ENCODE measurements at regions not wholly inside any gene's neighbourhood (a gene's known extent, or its start where the extent isn't known, plus 50 kb on each side); places are given as distances from the start of the nearest gene placed in this dataset.

DNA sequence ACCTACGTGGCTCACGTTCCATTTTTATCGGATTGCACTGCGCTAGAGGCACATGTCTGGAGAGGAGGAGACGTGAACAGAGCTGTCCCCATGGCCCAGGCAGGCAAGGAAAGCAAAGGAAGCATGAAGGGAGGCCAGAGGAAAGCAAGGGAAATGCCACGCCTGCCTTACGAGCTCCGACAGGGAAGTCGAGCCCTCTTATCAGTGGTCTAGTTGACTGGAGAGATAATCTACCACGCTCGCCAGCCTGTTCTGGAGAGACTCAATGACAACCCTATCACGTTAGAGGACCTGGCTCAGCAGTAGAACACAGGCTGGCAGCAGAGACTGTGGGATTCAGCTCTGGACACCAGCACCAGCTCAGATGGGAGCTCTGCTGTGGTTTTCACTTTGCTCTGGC is 202.6 kb upstream of the ID2 start:
- WGBS, 2 donors: 43 to 50% methylated on average over 12 of the region's 12 CpGs
- Histone ChIP-seq H3K4me3 (no peak overlapping the region), H3K27ac (peak overlapping the region in 2 of 4 donors; percentile 13 to 23), H3K4me1 (peaks cover 0 to 40% (median 17%) of the 10 kb centered on the region in 3 donors), H3K36me3 (no peaks in the 10 kb centered on the region), H3K27me3 (peaks cover 0 to 3% (median 0%) of the 10 kb centered on the region in 4 donors), H3K9me3 (no peaks in the 10 kb centered on the region)
- FAIRE-seq (no peak), ATAC-seq (peak in 3 of 4 donors; percentile 15 to 62 (median 61)), DNase-seq (peak in 1 of 6 donors; percentile 40)
- intact Hi-C loops (cut with DNase I): no loop called here
- TF ChIP-seq, protein P1, sequence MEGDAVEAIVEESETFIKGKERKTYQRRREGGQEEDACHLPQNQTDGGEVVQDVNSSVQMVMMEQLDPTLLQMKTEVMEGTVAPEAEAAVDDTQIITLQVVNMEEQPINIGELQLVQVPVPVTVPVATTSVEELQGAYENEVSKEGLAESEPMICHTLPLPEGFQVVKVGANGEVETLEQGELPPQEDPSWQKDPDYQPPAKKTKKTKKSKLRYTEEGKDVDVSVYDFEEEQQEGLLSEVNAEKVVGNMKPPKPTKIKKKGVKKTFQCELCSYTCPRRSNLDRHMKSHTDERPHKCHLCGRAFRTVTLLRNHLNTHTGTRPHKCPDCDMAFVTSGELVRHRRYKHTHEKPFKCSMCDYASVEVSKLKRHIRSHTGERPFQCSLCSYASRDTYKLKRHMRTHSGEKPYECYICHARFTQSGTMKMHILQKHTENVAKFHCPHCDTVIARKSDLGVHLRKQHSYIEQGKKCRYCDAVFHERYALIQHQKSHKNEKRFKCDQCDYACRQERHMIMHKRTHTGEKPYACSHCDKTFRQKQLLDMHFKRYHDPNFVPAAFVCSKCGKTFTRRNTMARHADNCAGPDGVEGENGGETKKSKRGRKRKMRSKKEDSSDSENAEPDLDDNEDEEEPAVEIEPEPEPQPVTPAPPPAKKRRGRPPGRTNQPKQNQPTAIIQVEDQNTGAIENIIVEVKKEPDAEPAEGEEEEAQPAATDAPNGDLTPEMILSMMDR (IDR thresholded peaks at IDR 0.05): no peak

DNA sequence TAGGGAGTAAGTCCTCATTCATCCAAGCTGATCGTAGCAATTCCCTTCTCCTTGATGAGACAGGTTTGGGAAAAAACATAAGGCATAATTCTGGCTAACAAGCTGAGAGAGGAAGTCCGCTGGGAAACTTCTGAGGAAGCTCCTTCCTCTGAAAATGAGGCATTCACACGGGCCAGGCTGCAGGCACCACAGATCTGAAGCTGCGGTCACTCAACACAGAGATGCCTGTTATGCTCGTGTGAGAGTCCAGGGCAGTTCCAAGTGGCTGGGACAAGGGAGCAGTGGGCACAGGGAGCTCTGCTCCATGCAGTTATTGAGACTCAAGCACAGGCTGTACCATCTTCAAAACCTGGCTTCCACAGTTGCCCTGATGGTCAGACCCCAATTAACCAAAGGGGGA is 200.9 kb upstream of the ID2 start:
- peak in 1 of 6 donors; percentile 23 for DNase-seq
- no peak overlapping the region for H3K27ac ChIP-seq
- WGBS, 2 donors: 65 to 69% methylated on average over 5 of the region's 5 CpGs

DNA sequence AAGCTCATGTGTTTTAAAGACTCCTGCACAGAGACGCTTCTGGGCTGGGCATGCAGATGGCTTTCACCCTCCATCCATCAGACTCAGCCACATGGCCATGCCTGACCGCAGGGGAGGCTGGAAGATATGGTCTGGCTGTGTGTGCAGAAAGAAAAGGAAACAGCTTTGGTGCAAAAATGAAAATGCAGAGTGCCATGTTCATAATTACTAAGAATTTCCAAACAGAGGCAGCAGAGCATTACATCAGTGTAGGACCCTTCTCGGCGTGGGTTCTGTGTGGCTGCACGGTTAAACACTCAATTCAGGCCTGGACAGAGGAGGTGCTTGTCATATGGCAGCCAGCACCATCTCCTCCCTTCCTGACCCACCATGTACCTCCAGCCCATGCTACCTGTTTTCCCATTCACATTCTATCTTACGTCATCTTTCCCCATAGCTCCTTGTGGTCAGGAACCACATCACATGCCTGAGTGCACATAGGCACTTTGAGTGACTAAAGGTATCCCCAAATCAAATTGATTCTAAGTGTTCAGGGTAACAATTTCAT is 200.3 kb upstream of the ID2 start:
- no peak for DNase-seq
- Histone ChIP-seq H3K4me3 (no peak overlapping the region), H3K4me1 (peaks cover 0 to 23% (median 7%) of the 10 kb centered on the region in 3 donors), H3K27me3 (peaks cover 0 to 3% (median 0%) of the 10 kb centered on the region in 4 donors), H3K9me3 (no peaks in the 10 kb centered on the region), H3K36me3 (no peaks in the 10 kb centered on the region), H3K27ac (no peak overlapping the region)
- TF ChIP-seq, protein P1 (IDR thresholded peaks at IDR 0.05): no peak
- no peak for FAIRE-seq
- WGBS, 2 donors: 88 to 94% methylated on average over 6 of the region's 6 CpGs
- intact Hi-C loops (cut with DNase I): no loop called here
- no peak for ATAC-seq

More for the DNA sequence above, 200.9 kb upstream of the ID2 start:
- intact Hi-C loops (cut with DNase I): no loop called here
- H3K36me3 ChIP-seq: no peaks in the 10 kb centered on the region
- peaks cover 0 to 3% (median 0%) of the 10 kb centered on the region in 4 donors for H3K27me3 ChIP-seq
- no peak overlapping the region for H3K4me3 ChIP-seq
- H3K4me1 ChIP-seq: peaks cover 0 to 28% (median 12%) of the 10 kb centered on the region in 3 donors
- TF ChIP-seq, protein P1 (IDR thresholded peaks at IDR 0.05): no peak
- FAIRE-seq (no peak), ATAC-seq (no peak)
- H3K9me3 ChIP-seq: no peaks in the 10 kb centered on the region

DNA sequence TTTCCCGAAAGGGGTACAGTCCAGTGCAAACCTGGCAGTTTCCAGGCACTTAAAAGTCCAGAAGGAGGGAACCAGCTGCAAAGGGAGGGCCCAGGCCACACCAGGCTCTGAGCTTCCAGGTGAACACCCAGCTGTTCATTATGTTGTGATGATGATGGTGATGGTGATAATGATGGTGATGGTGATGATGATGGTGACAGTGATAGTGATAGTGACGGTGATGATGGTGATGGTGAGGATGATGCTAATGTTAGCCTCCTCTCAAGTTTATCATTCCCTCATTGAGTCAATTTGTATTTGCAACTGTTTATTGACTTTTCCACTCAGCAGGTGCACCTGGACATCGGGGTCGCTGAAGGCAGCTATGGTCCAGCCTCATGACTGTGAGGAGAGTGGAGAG is 199.4 kb upstream of the ID2 start:
- Histone ChIP-seq H3K9me3 (no peaks in the 10 kb centered on the region), H3K27ac (no peak overlapping the region), H3K4me3 (no peak overlapping the region), H3K27me3 (peaks cover 0 to 3% (median 0%) of the 10 kb centered on the region in 4 donors), H3K4me1 (peaks cover 0 to 17% (median under 1%) of the 10 kb centered on the region in 3 donors), H3K36me3 (no peaks in the 10 kb centered on the region)
- 69 to 77% methylated on average over 4 of the region's 4 CpGs for WGBS, 2 donors
- ATAC-seq (no peak), FAIRE-seq (no peak), DNase-seq (peak in 1 of 6 donors; percentile 23)
- intact Hi-C loops (cut with DNase I): no loop called here
- TF ChIP-seq, protein P1 (IDR thresholded peaks at IDR 0.05): no peak
